A204.1 (cell line): ENCODE measurements at regions not wholly inside any gene's neighbourhood (a gene's known extent, or its start where the extent isn't known, plus 50 kb on each side); places are given as distances from the start of the nearest gene placed in this dataset.

ENCODE experiments used
- FAIRE-seq: peaks from 2 replicates; lab custom pipeline; 2012; peaks lifted over from hg19 to GRCh38; lab: Jason Lieb, UNC

- FAIRE-seq: peak; percentile 87
Observed at GRCh38 chr18:34643989-34644388, 66.1 kb upstream of the DTNA start.

GRCh38 chr18:34647251-34647650, 62.8 kb upstream of the DTNA start:
- FAIRE-seq: no peak

GRCh38 chr18:34648269-34648985, 61.7 kb upstream of the DTNA start:
- FAIRE-seq: peak; percentile 27

GRCh38 chr18:34649080-34649479, 61.0 kb upstream of the DTNA start:
- no peak for FAIRE-seq

GRCh38 chr18:34650121-34650545, 60.0 kb upstream of the DTNA start:
- no peak for FAIRE-seq

- no peak for FAIRE-seq
Observed at GRCh38 chr18:34651586-34652369, 58.3 kb upstream of the DTNA start.

GRCh38 chr18:34655131-34655530, 55.0 kb upstream of the DTNA start:
- FAIRE-seq: no peak

GRCh38 chr18:34657860-34658500, 52.1 kb upstream of the DTNA start:
- FAIRE-seq: no peak

- FAIRE-seq: no peak
Observed at GRCh38 chr18:34659579-34660517, 50.2 kb upstream of the DTNA start.
